GM23338 (cell line): ENCODE measurements at regions not wholly inside any gene's neighbourhood (a gene's known extent, or its start where the extent isn't known, plus 50 kb on each side); places are given as distances from the start of the nearest gene placed in this dataset.

ENCODE experiments used
- CREB1 ChIP-seq: fragments of 250-450 bp; sonication (Bioruptor Pico); IDR thresholded peaks from 2 replicates; pipeline ENCODE4 v1.5.0; 2020; ENCODE audit warnings: low read depth, mild to moderate bottlenecking, moderate library complexity
- CTCF ChIP-seq, 2 experiments: fragments of 200-600 bp in 1 of 2; sonication (generic) in 1 of 2; conservative IDR thresholded peaks; 2 replicates each; pipeline versions ENCODE4 v1.5.1 to v1.6.1; 2016 to 2017; ENCODE audit warnings: antibody characterized with exemption in 2 of 2, low read depth in 2 of 2, mild to moderate bottlenecking in 2 of 2, moderate library complexity in 1 of 2
- ETS1 ChIP-seq: IDR thresholded peaks from 2 replicates; pipeline ENCODE4 v1.6.1; 2016; ENCODE audit warnings: antibody characterized with exemption
- EZH2 ChIP-seq: fragments of 200-600 bp; sonication (generic); IDR thresholded peaks from one replicate; pipeline ENCODE4 v1.8.0; 2017; ENCODE audit warnings: antibody characterized with exemption, mild to moderate bottlenecking, low read depth; ENCODE audit not compliant: unreplicated experiment
- JUNB ChIP-seq: IDR thresholded peaks from one replicate; pipeline ENCODE4 v1.6.1; 2016; ENCODE audit warnings: antibody characterized with exemption; ENCODE audit not compliant: unreplicated experiment
- POLR2AphosphoS5 ChIP-seq: IDR thresholded peaks from 2 replicates; pipeline ENCODE4 v1.6.1; 2016; ENCODE audit warnings: antibody characterized with exemption, low read depth
- REST ChIP-seq: IDR thresholded peaks from one replicate; pipeline ENCODE4 v1.6.1; 2018; ENCODE audit warnings: antibody characterized with exemption; ENCODE audit not compliant: unreplicated experiment
- ZNF331 ChIP-seq: fragments of 250-450 bp; sonication (Bioruptor Pico); IDR thresholded peaks from 2 replicates; pipeline ENCODE4 v1.5.0; 2020; ENCODE audit warnings: low read depth, mild to moderate bottlenecking, moderate library complexity

DNA sequence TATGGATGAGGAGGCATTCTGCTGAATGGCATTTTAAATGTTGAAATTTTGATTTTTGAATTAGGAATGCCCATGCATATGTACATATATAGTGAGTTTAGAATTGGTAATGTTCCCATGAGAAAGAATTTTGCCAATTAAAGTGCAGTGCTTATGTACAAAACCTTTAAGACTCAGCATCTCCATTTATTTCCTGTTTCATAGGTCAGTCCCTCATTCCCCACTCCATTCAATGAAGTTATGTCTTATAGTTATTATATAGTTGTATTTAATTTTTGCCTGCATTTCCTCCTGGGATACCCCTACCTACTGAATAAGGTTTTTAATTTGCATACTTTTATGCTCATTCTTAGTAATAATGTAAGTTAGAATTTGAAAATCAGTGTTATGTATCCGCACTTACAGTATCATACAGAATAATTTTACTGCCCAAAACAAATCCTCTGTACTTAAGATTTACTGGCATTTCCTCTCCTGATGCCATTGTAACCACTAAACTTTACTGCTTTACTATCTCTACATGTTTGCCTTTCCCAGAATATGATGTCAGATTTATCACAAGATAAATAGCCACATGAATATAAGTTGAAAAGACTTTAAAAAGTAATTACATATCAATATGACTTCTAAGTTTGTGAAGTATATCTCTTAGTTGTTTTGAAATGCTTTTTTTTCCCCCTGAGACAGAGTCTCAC, 389.1 kb upstream of the NDN start:
- TF ChIP-seq CTCF (conservative IDR thresholded peaks at IDR 0.05; ENCODE audit: low read depth in 2 of 2) (no peak), POLR2AphosphoS5 (no peak), JUNB (no peak), EZH2 (no peak), ETS1 (no peak), ZNF331 (CRISPR knock-in tag) (no peak), CREB1 (CRISPR knock-in tag) (no peak), REST (no peak)
